ENCODE measurements at regions not wholly inside any gene's neighbourhood (a gene's known extent, or its start where the extent isn't known, plus 50 kb on each side); places are given as distances from the start of the nearest gene placed in this dataset.

DNA sequence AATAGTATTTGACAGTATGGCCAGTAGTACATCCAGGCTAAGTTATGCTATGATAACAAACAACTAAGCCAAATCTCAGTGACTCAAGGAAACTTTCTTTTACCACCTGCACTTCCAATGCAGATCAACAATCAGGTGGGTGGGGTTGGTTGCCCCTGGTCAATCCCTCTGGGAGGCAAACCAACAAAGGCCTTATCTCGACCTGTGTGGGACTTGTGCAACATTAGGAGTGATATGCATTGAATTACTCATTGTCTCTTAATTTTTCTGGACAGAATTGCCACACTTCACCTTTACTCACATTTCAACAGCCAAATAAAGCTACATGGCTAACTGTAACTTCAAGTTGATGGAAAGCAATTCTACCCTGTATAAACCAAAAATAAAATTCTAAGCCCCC, 1049.3 kb upstream of the CDH2 start:
- TF ChIP-seq CTCF (conservative IDR thresholded peaks at IDR 0.05), result no peak
- no peak for TF ChIP-seq ZFX (IDR thresholded peaks at IDR 0.05)
- H3K27ac ChIP-seq, result no peak overlapping the region

DNA sequence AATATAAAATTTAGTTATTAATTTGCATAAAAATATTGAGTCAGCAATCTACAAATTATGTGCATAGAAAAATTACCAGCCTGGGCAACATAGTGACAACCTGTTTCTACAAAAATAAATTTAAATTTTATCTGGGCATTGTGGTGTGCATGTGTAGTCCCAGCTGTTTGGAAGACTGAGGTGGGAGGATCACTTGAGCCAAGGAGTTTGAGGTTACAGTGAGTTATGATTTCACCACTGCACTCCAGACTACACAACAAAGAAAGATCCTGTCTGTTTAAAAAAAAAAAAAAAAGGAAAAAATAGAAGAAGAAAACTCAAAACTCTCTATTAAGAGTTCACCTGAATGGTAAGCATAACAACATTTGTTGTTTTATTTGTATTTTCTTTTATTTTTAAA, 1048.4 kb upstream of the CDH2 start:
- TF ChIP-seq CTCF (conservative IDR thresholded peaks at IDR 0.05) (no peak), ZFX (IDR thresholded peaks at IDR 0.05) (no peak)
- no peak overlapping the region for H3K27ac ChIP-seq

DNA sequence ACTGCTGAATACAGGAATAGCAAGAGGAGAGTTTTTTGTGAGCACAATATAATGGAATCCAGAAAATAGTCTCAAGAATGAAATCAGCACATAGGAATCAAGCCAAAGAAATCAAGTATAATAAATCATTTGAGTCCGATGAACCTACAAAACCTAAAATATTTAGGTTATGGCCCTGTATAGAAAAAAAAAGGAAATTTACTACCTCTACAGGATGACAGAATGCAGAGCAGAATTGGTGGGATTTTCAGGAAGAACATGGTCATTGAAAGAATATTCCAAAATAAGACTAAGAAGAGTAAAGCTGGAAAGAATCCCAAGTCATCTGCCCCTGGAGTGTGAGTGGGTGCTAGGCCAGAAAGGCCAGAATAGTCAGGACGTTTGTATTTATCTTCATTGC, 1041.2 kb upstream of the CDH2 start:
- TF ChIP-seq CTCF (conservative IDR thresholded peaks at IDR 0.05), result no peak
- no peak for TF ChIP-seq ZFX (IDR thresholded peaks at IDR 0.05)
- H3K27ac ChIP-seq, result no peak overlapping the region

GRCh38 chr18:29217124-29217915, 1040.4 kb upstream of the CDH2 start:
- H3K27ac ChIP-seq, result no peak overlapping the region
- no peak for TF ChIP-seq CTCF (conservative IDR thresholded peaks at IDR 0.05)

- H3K27ac ChIP-seq, result no peak overlapping the region
- TF ChIP-seq ZFX (IDR thresholded peaks at IDR 0.05), result no peak
- TF ChIP-seq CTCF (conservative IDR thresholded peaks at IDR 0.05), result no peak
Observed at GRCh38 chr18:29198834-29199233, 1021.9 kb upstream of the CDH2 start.

DNA sequence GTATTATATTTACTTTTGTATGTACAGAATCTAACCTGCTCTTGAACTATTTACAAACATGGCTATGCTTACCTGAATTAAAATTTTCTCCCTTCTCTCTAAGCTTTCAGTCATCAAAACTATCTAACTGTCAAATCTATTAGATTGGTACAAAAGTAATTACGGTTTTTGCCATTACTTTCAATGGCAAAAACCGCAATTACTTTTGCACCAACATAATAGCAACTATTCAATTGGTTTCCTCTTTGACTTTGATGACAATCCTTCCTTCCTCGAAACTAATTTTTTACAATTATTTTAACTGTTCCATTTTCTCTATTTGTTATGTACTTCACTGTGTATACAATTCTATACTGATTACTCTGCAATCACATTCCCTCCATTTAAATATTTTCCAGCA, 1019.4 kb upstream of the CDH2 start:
- no peak for TF ChIP-seq CTCF (conservative IDR thresholded peaks at IDR 0.05)
- no peak for TF ChIP-seq ZFX (IDR thresholded peaks at IDR 0.05)
- H3K27ac ChIP-seq, result no peak overlapping the region

- no peak overlapping the region for H3K27ac ChIP-seq
- TF ChIP-seq ZFX (IDR thresholded peaks at IDR 0.05), result no peak
- TF ChIP-seq CTCF (conservative IDR thresholded peaks at IDR 0.05), result peak; percentile 51
Observed at GRCh38 chr18:29191263-29191662, 1014.3 kb upstream of the CDH2 start.
